Effector memory CD8-positive, alpha-beta T cell (primary cell): ENCODE measurements at regions not wholly inside any gene's neighbourhood (a gene's known extent, or its start where the extent isn't known, plus 50 kb on each side); places are given as distances from the start of the nearest gene placed in this dataset.
A peak's percentile ranks its signal among the peaks of the same experiment; 100 is the strongest.

ENCODE experiments used
- ATAC-seq: fragments of 150-1000 bp; cut with Tn5 transposase; replicated peaks from 2 replicates; pipeline ENCODE4 v1.10.0; 2021; ENCODE audit warnings: mild to moderate bottlenecking, moderate library complexity
- DNase-seq, 3 experiments: peaks; one replicate each; pipeline ENCODE4 v3.0.0; 2021
- H3K27ac Mint-ChIP-seq, 2 donors: one replicate each; pipeline ENCODE4 v1.8.0; 2022; ENCODE audit warnings: mild to moderate bottlenecking in 2 of 2, mixed read lengths in 2 of 2, moderate library complexity in 2 of 2
- H3K27me3 Mint-ChIP-seq, 2 donors: one replicate each; pipeline ENCODE4 v1.8.0; 2022; ENCODE audit warnings: mixed read lengths in 2 of 2
- H3K36me3 Mint-ChIP-seq: one replicate; pipeline ENCODE4 v1.8.0; 2022; ENCODE audit warnings: mild to moderate bottlenecking, moderate library complexity, mixed read lengths; ENCODE audit not compliant: insufficient read depth
- H3K4me1 Mint-ChIP-seq, 2 donors: one replicate each; pipeline ENCODE4 v1.8.0; 2022; ENCODE audit warnings: low read depth in 2 of 2, mixed read lengths in 2 of 2
- H3K4me3 Mint-ChIP-seq, 2 donors: one replicate each; pipeline ENCODE4 v1.8.0; 2022; ENCODE audit warnings: mild to moderate bottlenecking in 2 of 2, mixed read lengths in 2 of 2, moderate library complexity in 2 of 2
- H3K9me3 Mint-ChIP-seq, 2 donors: one replicate each; pipeline ENCODE4 v1.8.0; 2022; ENCODE audit warnings: mixed read lengths in 2 of 2

GRCh38 chr3:109910772-109911171 lies 573.4 kb upstream of the DPPA4 start:
- ATAC-seq = no peak
- no peaks in the 10 kb centered on the region for H3K27me3 Mint-ChIP-seq
- H3K27ac Mint-ChIP-seq = no peak overlapping the region
- peaks cover 2 to 16% of the 10 kb centered on the region in 2 donors for H3K9me3 Mint-ChIP-seq
- no peaks in the 10 kb centered on the region for H3K36me3 Mint-ChIP-seq
- no peaks in the 10 kb centered on the region for H3K4me1 Mint-ChIP-seq
- no peak overlapping the region for H3K4me3 Mint-ChIP-seq
- no peak for DNase-seq

GRCh38 chr3:109918740-109919139 lies 581.4 kb upstream of the DPPA4 start:
- Mint-ChIP-seq H3K4me1 (peaks cover 8 to 12% of the 10 kb centered on the region in 2 donors), H3K27ac (no peak overlapping the region), H3K4me3 (no peak overlapping the region), H3K27me3 (peaks cover 0 to 7% of the 10 kb centered on the region in 2 donors), H3K36me3 (no peaks in the 10 kb centered on the region), H3K9me3 (peaks cover 1 to 3% of the 10 kb centered on the region in 2 donors)
- DNase-seq (no peak), ATAC-seq (no peak)

- ATAC-seq = no peak
- Mint-ChIP-seq H3K4me1 (peaks cover 8 to 12% of the 10 kb centered on the region in 2 donors), H3K9me3 (no peaks in the 10 kb centered on the region), H3K36me3 (no peaks in the 10 kb centered on the region), H3K4me3 (no peak overlapping the region), H3K27me3 (peaks cover 0 to 7% of the 10 kb centered on the region in 2 donors), H3K27ac (no peak overlapping the region)
- no peak for DNase-seq
These were observed 583.4 kb upstream of the DPPA4 start for GRCh38 chr3:109920749-109921148.

GRCh38 chr3:109921509-109921908 lies 584.2 kb upstream of the DPPA4 start:
- Mint-ChIP-seq H3K27ac (no peak overlapping the region), H3K27me3 (peaks cover 0 to 7% of the 10 kb centered on the region in 2 donors), H3K9me3 (no peaks in the 10 kb centered on the region), H3K4me1 (peaks cover 6 to 12% of the 10 kb centered on the region in 2 donors), H3K4me3 (no peak overlapping the region), H3K36me3 (no peaks in the 10 kb centered on the region)
- ATAC-seq (no peak), DNase-seq (no peak)

GRCh38 chr3:109922856-109923255 lies 585.5 kb upstream of the DPPA4 start:
- H3K4me1 Mint-ChIP-seq = peaks cover 6 to 12% of the 10 kb centered on the region in 2 donors
- ATAC-seq (no peak), DNase-seq (no peak)
- no peaks in the 10 kb centered on the region for H3K9me3 Mint-ChIP-seq
- H3K27ac Mint-ChIP-seq = peak overlapping the region; percentile 23 to 49
- no peaks in the 10 kb centered on the region for H3K36me3 Mint-ChIP-seq
- no peak overlapping the region for H3K4me3 Mint-ChIP-seq
- H3K27me3 Mint-ChIP-seq = peaks cover 0 to 7% of the 10 kb centered on the region in 2 donors

GRCh38 chr3:109923431-109923830 lies 586.1 kb upstream of the DPPA4 start:
- Mint-ChIP-seq H3K4me1 (peaks cover 6 to 12% of the 10 kb centered on the region in 2 donors), H3K27me3 (peaks cover 0 to 7% of the 10 kb centered on the region in 2 donors), H3K9me3 (no peaks in the 10 kb centered on the region), H3K36me3 (no peaks in the 10 kb centered on the region), H3K4me3 (no peak overlapping the region), H3K27ac (no peak overlapping the region)
- DNase-seq = no peak
- no peak for ATAC-seq

- no peak overlapping the region for H3K4me3 Mint-ChIP-seq
- no peaks in the 10 kb centered on the region for H3K9me3 Mint-ChIP-seq
- H3K36me3 Mint-ChIP-seq = no peaks in the 10 kb centered on the region
- no peak for DNase-seq
- no peak overlapping the region for H3K27ac Mint-ChIP-seq
- H3K4me1 Mint-ChIP-seq = peaks cover 4 to 6% of the 10 kb centered on the region in 2 donors
- ATAC-seq = no peak
- no peaks in the 10 kb centered on the region for H3K27me3 Mint-ChIP-seq
These were observed 586.9 kb upstream of the DPPA4 start for GRCh38 chr3:109924196-109924595.

GRCh38 chr3:109926376-109926775 lies 589.0 kb upstream of the DPPA4 start:
- peaks cover 4 to 6% of the 10 kb centered on the region in 2 donors for H3K4me1 Mint-ChIP-seq
- no peak overlapping the region for H3K4me3 Mint-ChIP-seq
- ATAC-seq = no peak
- no peak for DNase-seq
- H3K27me3 Mint-ChIP-seq = no peaks in the 10 kb centered on the region
- no peaks in the 10 kb centered on the region for H3K9me3 Mint-ChIP-seq
- H3K36me3 Mint-ChIP-seq = no peaks in the 10 kb centered on the region
- no peak overlapping the region for H3K27ac Mint-ChIP-seq

- H3K4me1 Mint-ChIP-seq = peaks cover 4 to 6% of the 10 kb centered on the region in 2 donors
- no peaks in the 10 kb centered on the region for H3K9me3 Mint-ChIP-seq
- no peak overlapping the region for H3K4me3 Mint-ChIP-seq
- H3K27ac Mint-ChIP-seq = no peak overlapping the region
- DNase-seq = no peak
- no peaks in the 10 kb centered on the region for H3K27me3 Mint-ChIP-seq
- no peak for ATAC-seq
- H3K36me3 Mint-ChIP-seq = no peaks in the 10 kb centered on the region
These were observed 589.8 kb upstream of the DPPA4 start for GRCh38 chr3:109927161-109927560.

- Mint-ChIP-seq H3K27ac (no peak overlapping the region), H3K4me3 (no peak overlapping the region), H3K36me3 (no peaks in the 10 kb centered on the region), H3K4me1 (peaks cover 1 to 4% of the 10 kb centered on the region in 2 donors), H3K27me3 (no peaks in the 10 kb centered on the region), H3K9me3 (no peaks in the 10 kb centered on the region)
- DNase-seq = no peak
- ATAC-seq = no peak
These were observed 590.4 kb upstream of the DPPA4 start for GRCh38 chr3:109927726-109928125.

- H3K4me3 Mint-ChIP-seq = no peak overlapping the region
- H3K27ac Mint-ChIP-seq = no peak overlapping the region
- ATAC-seq = no peak
- peaks cover 0 to 7% of the 10 kb centered on the region in 2 donors for H3K27me3 Mint-ChIP-seq
- H3K36me3 Mint-ChIP-seq = no peaks in the 10 kb centered on the region
- no peak for DNase-seq
- H3K4me1 Mint-ChIP-seq = no peaks in the 10 kb centered on the region
- H3K9me3 Mint-ChIP-seq = no peaks in the 10 kb centered on the region
These were observed 593.2 kb upstream of the DPPA4 start for GRCh38 chr3:109930582-109930981.

GRCh38 chr3:109933576-109933975 lies 596.2 kb upstream of the DPPA4 start:
- ATAC-seq = no peak
- no peak for DNase-seq
- H3K4me1 Mint-ChIP-seq = no peaks in the 10 kb centered on the region
- H3K36me3 Mint-ChIP-seq = no peaks in the 10 kb centered on the region
- peaks cover 0 to 7% of the 10 kb centered on the region in 2 donors for H3K27me3 Mint-ChIP-seq
- H3K9me3 Mint-ChIP-seq = no peaks in the 10 kb centered on the region
- no peak overlapping the region for H3K27ac Mint-ChIP-seq
- H3K4me3 Mint-ChIP-seq = no peak overlapping the region

GRCh38 chr3:109939817-109940216 lies 602.5 kb upstream of the DPPA4 start:
- H3K4me1 Mint-ChIP-seq = no peaks in the 10 kb centered on the region
- DNase-seq = no peak
- H3K27ac Mint-ChIP-seq = no peak overlapping the region
- no peaks in the 10 kb centered on the region for H3K36me3 Mint-ChIP-seq
- ATAC-seq = no peak
- no peak overlapping the region for H3K4me3 Mint-ChIP-seq
- peaks cover 0 to under 1% of the 10 kb centered on the region in 2 donors for H3K27me3 Mint-ChIP-seq
- no peaks in the 10 kb centered on the region for H3K9me3 Mint-ChIP-seq

GRCh38 chr3:109943181-109943580 lies 605.8 kb upstream of the DPPA4 start:
- no peaks in the 10 kb centered on the region for H3K4me1 Mint-ChIP-seq

GRCh38 chr3:109944836-109945235 lies 607.5 kb upstream of the DPPA4 start:
- Mint-ChIP-seq H3K27ac (no peak overlapping the region), H3K9me3 (no peaks in the 10 kb centered on the region), H3K27me3 (no peaks in the 10 kb centered on the region), H3K36me3 (no peaks in the 10 kb centered on the region), H3K4me3 (no peak overlapping the region), H3K4me1 (no peaks in the 10 kb centered on the region)
- DNase-seq (no peak), ATAC-seq (no peak)

More at GRCh38 chr3:109943181-109943580, 605.8 kb upstream of the DPPA4 start:
- no peaks in the 10 kb centered on the region for H3K9me3 Mint-ChIP-seq
- H3K27ac Mint-ChIP-seq = no peak overlapping the region
- H3K4me3 Mint-ChIP-seq = no peak overlapping the region
- no peaks in the 10 kb centered on the region for H3K27me3 Mint-ChIP-seq
- no peaks in the 10 kb centered on the region for H3K36me3 Mint-ChIP-seq
- ATAC-seq (no peak), DNase-seq (no peak)
